22Rv1 (cell line): ENCODE measurements at regions not wholly inside any gene's neighbourhood (a gene's known extent, or its start where the extent isn't known, plus 50 kb on each side); places are given as distances from the start of the nearest gene placed in this dataset.

ENCODE experiments used
- CTCF ChIP-seq: fragments of 450-650 bp; IDR thresholded peaks from 2 replicates; pipeline ENCODE4 v1.5.1; 2017; ENCODE audit warnings: mild to moderate bottlenecking
- ZFX ChIP-seq: fragments of 450-650 bp; IDR thresholded peaks from 2 replicates; pipeline ENCODE4 v1.6.1; 2017; ENCODE audit warnings: antibody characterized with exemption, borderline replicate concordance

GRCh38 chr16:73197598-73197997 is 149.7 kb upstream of the ZFHX3 start:
- TF ChIP-seq CTCF (no peak), ZFX (no peak)
